KMS-11 (cell line): ENCODE measurements at regions not wholly inside any gene's neighbourhood (a gene's known extent, or its start where the extent isn't known, plus 50 kb on each side); places are given as distances from the start of the nearest gene placed in this dataset.
"Not testable (repeated sequence)": the region's sequence is repeated elsewhere in the genome, so short reads cannot be mapped to it uniquely, and the experiment has no call there.

ENCODE experiments used
- H2AFZ ChIP-seq: fragments of 200-600 bp; sonication (generic); 2 replicates; pipeline ENCODE4 v1.6.1; 2016; ENCODE audit warnings: antibody characterized with exemption, mixed run types, low read depth
- H3K27ac ChIP-seq: fragments of 200-600 bp; sonication (generic); 2 replicates; pipeline ENCODE4 v1.6.1; 2016; ENCODE audit warnings: mild to moderate bottlenecking, mixed run types
- H3K27me3 ChIP-seq: fragments of 200-600 bp; sonication (generic); 2 replicates; pipeline ENCODE4 v1.6.1; 2017; ENCODE audit warnings: mild to moderate bottlenecking, low read depth, mixed run types, moderate library complexity; ENCODE audit not compliant: insufficient read depth
- H3K36me3 ChIP-seq: fragments of 200-600 bp; sonication (generic); 2 replicates; pipeline ENCODE4 v1.6.1; 2017; ENCODE audit warnings: mild to moderate bottlenecking, mixed run types; ENCODE audit not compliant: insufficient read depth
- H3K4me1 ChIP-seq: fragments of 200-600 bp; sonication (generic); 2 replicates; pipeline ENCODE4 v1.6.1; 2016; ENCODE audit warnings: mild to moderate bottlenecking, low read depth, mixed run types; ENCODE audit not compliant: poor library complexity, severe bottlenecking
- H3K4me2 ChIP-seq: fragments of 200-600 bp; sonication (generic); 2 replicates; pipeline ENCODE4 v1.7.0; 2016; ENCODE audit warnings: mild to moderate bottlenecking, mixed run types
- H3K4me3 ChIP-seq: fragments of 200-600 bp; sonication (generic); IDR thresholded peaks from 2 replicates; pipeline ENCODE4 v1.6.1; 2017; ENCODE audit warnings: low read depth, low read length, mixed read lengths; ENCODE audit not compliant: insufficient read depth
- H3K79me2 ChIP-seq: fragments of 200-600 bp; sonication (generic); 2 replicates; pipeline ENCODE4 v1.6.1; 2016; ENCODE audit warnings: low read depth, mixed run types; ENCODE audit not compliant: insufficient read depth
- H3K9ac ChIP-seq: fragments of 200-600 bp; sonication (generic); 2 replicates; pipeline ENCODE4 v1.6.1; 2016; ENCODE audit warnings: mild to moderate bottlenecking, mixed run types
- H4K20me1 ChIP-seq: fragments of 200-600 bp; sonication (generic); 2 replicates; pipeline ENCODE4 v1.6.1; 2016; ENCODE audit warnings: mild to moderate bottlenecking, mixed run types; ENCODE audit not compliant: insufficient read depth
- CTCF ChIP-seq: fragments of 200-600 bp; sonication (generic); conservative IDR thresholded peaks from 2 replicates; pipeline ENCODE4 v1.6.1; 2017; ENCODE audit warnings: low read depth, mild to moderate bottlenecking, antibody characterized with exemption, low read length, moderate library complexity, mixed read lengths

GRCh38 chr6:167670938-167671338 is 155.8 kb upstream of the AFDN start:
- H4K20me1 ChIP-seq, result no peaks in the 10 kb centered on the region
- no peak overlapping the region for H3K27ac ChIP-seq
- H3K4me1 ChIP-seq, result no peaks in the 10 kb centered on the region
- TF ChIP-seq CTCF, result no peak
- no peak overlapping the region for H3K4me2 ChIP-seq
- H3K36me3 ChIP-seq, result no peaks in the 10 kb centered on the region
- H3K9ac ChIP-seq, result no peak overlapping the region
- no peaks in the 10 kb centered on the region for H3K79me2 ChIP-seq
- no peak overlapping the region for H3K4me3 ChIP-seq
- no peak overlapping the region for H2AFZ ChIP-seq
- no peaks in the 10 kb centered on the region for H3K27me3 ChIP-seq

- H3K27me3 ChIP-seq, H3K27ac ChIP-seq, H2AFZ ChIP-seq, H3K36me3 ChIP-seq, H3K4me3 ChIP-seq, H4K20me1 ChIP-seq, H3K4me1 ChIP-seq, H3K4me2 ChIP-seq, H3K9ac ChIP-seq, H3K79me2 ChIP-seq: not testable (repeated sequence)
Observed at GRCh38 chr6:167671379-167671976, 155.2 kb upstream of the AFDN start.

- Histone ChIP-seq H3K79me2 (no peaks in the 10 kb centered on the region), H3K4me2 (no peak overlapping the region), H2AFZ (no peak overlapping the region), H3K27ac (no peak overlapping the region), H3K36me3 (no peaks in the 10 kb centered on the region), H3K9ac (no peak overlapping the region), H3K4me1 (no peaks in the 10 kb centered on the region), H4K20me1 (no peaks in the 10 kb centered on the region), H3K4me3 (no peak overlapping the region), H3K27me3 (no peaks in the 10 kb centered on the region)
- no peak for TF ChIP-seq CTCF
Observed at GRCh38 chr6:167671977-167672687, 154.6 kb upstream of the AFDN start.

GRCh38 chr6:167672738-167673137 is 154.0 kb upstream of the AFDN start:
- TF ChIP-seq CTCF, result no peak
- Histone ChIP-seq H3K9ac (no peak overlapping the region), H4K20me1 (no peaks in the 10 kb centered on the region), H3K27me3 (no peaks in the 10 kb centered on the region), H3K36me3 (no peaks in the 10 kb centered on the region), H3K4me2 (no peak overlapping the region), H3K27ac (no peak overlapping the region), H3K4me3 (no peak overlapping the region), H3K79me2 (no peaks in the 10 kb centered on the region), H3K4me1 (no peaks in the 10 kb centered on the region), H2AFZ (no peak overlapping the region)

- no peak overlapping the region for H3K27ac ChIP-seq
- H3K27me3 ChIP-seq, result no peaks in the 10 kb centered on the region
- no peak overlapping the region for H2AFZ ChIP-seq
- no peak for TF ChIP-seq CTCF
- H3K79me2 ChIP-seq, result no peaks in the 10 kb centered on the region
- no peak overlapping the region for H3K4me2 ChIP-seq
- no peak overlapping the region for H3K4me3 ChIP-seq
- H3K36me3 ChIP-seq, result no peaks in the 10 kb centered on the region
- H4K20me1 ChIP-seq, result no peaks in the 10 kb centered on the region
- H3K4me1 ChIP-seq, result no peaks in the 10 kb centered on the region
- no peak overlapping the region for H3K9ac ChIP-seq
Observed at GRCh38 chr6:167673946-167674345, 152.8 kb upstream of the AFDN start.
